BLaER1 (cell line): ENCODE measurements at regions not wholly inside any gene's neighbourhood (a gene's known extent, or its start where the extent isn't known, plus 50 kb on each side); places are given as distances from the start of the nearest gene placed in this dataset.
"Not testable (repeated sequence)": the region's sequence is repeated elsewhere in the genome, so short reads cannot be mapped to it uniquely, and the experiment has no call there.

ENCODE experiments used
- H3K27ac ChIP-seq: shearing (Covaris generic); formaldehyde crosslinking; 2 replicates; pipeline ENCODE4 v1.8.1; 2022
- H3K27me3 ChIP-seq: shearing (Covaris generic); formaldehyde crosslinking; 2 replicates; pipeline ENCODE4 v1.8.1; 2022
- H3K36me3 ChIP-seq: shearing (Covaris generic); formaldehyde crosslinking; 2 replicates; pipeline ENCODE4 v1.8.1; 2022
- H3K4me1 ChIP-seq: shearing (Covaris generic); formaldehyde crosslinking; 2 replicates; pipeline ENCODE4 v1.8.1; 2022
- H3K4me2 ChIP-seq: shearing (Covaris generic); formaldehyde crosslinking; 2 replicates; pipeline ENCODE4 v1.8.1; 2022
- H3K4me3 ChIP-seq: shearing (Covaris generic); formaldehyde crosslinking; 2 replicates; pipeline ENCODE4 v1.8.1; 2022
- H3K9ac ChIP-seq: shearing (Covaris generic); formaldehyde crosslinking; 2 replicates; pipeline ENCODE4 v1.8.1; 2022
- H3K9me3 ChIP-seq: shearing (Covaris generic); formaldehyde crosslinking; 2 replicates; pipeline ENCODE4 v1.8.1; 2022
- H4K20me1 ChIP-seq: shearing (Covaris generic); formaldehyde crosslinking; 2 replicates; pipeline ENCODE4 v1.8.1; 2022
- Cebpa-rat ChIP-seq: shearing (Covaris generic); IDR thresholded peaks from 2 replicates; pipeline ENCODE4 v1.8.1; 2022

GRCh38 chr4:56139241-56139827 lies 190.6 kb downstream of the CEP135 start:
- Histone ChIP-seq H3K36me3 (no peaks in the 10 kb centered on the region), H3K27me3 (no peaks in the 10 kb centered on the region), H4K20me1 (peaks cover 23% of the 10 kb centered on the region), H3K9me3 (no peaks in the 10 kb centered on the region), H3K4me1 (no peaks in the 10 kb centered on the region), H3K4me2 (no peak overlapping the region), H3K9ac (no peak overlapping the region), H3K4me3 (no peak overlapping the region), H3K27ac (no peak overlapping the region)
- no peak for TF ChIP-seq Cebpa-rat

DNA sequence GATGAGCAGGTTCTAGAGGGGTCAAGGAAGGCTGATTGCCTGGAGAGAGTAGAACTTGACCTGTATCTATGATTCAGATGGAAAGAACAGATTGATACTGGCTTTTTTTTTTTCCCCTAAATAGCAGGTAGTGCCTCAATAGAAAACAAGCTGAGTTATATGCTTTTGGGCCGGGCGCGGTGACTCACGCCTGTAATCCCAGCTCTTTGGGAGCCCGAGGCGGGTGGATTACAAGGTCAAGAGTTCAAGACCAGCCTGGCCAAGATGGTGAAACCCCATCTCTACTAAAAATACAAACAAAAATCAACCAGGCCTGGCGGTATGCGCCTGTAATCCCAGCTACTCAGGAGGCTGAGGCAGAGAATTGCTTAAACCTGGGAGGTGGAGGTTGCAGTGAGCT lies 186.1 kb downstream of the CEP135 start:
- Histone ChIP-seq H4K20me1 (peaks cover 20% of the 10 kb centered on the region), H3K4me1 (peaks cover 12% of the 10 kb centered on the region)
- H3K27me3 ChIP-seq, H3K9me3 ChIP-seq, H3K27ac ChIP-seq, H3K36me3 ChIP-seq, H3K4me2 ChIP-seq, H3K4me3 ChIP-seq, H3K9ac ChIP-seq: not testable (repeated sequence)

DNA sequence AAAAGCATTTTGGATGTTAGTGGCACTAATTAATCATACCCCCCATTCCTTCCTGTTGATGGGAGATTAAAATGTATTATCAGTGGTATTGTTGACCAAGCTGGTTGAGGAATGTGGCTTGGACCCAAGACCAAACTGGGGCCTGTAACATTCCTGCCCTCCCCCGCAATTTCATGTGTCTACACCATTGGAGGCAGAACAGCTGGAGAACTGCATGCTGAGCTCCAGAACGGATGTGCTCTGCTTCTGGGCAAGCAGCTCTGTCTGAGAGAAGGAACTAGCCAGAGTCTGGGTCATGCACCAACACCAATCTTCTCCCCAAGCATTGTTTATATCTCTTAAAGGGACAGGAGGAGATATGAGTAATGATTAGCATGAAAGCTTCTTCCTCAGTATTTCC lies 185.5 kb downstream of the CEP135 start:
- Histone ChIP-seq H3K4me3 (no peak overlapping the region), H4K20me1 (peaks cover 14% of the 10 kb centered on the region), H3K4me1 (peaks cover 15% of the 10 kb centered on the region), H3K27ac (no peak overlapping the region), H3K9me3 (no peaks in the 10 kb centered on the region), H3K27me3 (no peaks in the 10 kb centered on the region), H3K4me2 (no peak overlapping the region), H3K36me3 (peaks cover 6% of the 10 kb centered on the region; the same call in 1 of the 2 replicates), H3K9ac (no peak overlapping the region)
- TF ChIP-seq Cebpa-rat, result no peak

GRCh38 chr4:56132835-56133234 lies 184.1 kb downstream of the CEP135 start:
- TF ChIP-seq Cebpa-rat, result no peak

DNA sequence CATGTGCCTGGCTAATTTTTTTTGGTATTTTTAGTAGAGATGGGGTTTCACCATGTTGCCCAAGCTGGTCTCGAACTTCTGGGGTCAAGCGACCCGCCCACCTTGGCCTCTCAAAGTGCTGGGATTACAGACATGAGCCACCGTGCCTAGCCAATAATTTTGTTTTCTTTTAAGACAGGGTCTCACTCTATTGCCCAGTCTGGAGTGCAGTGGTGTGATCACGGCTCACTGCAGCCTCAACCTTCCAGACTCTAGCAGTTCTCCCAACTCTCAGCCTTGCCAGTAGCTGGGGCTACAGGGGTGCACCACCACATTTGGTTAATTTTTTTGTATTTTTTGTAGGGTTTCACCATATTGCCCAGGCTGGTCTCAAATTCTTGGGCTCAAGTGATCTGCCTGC lies 183.4 kb downstream of the CEP135 start:
- H3K27ac ChIP-seq, H3K27me3 ChIP-seq, H3K4me2 ChIP-seq, H3K9me3 ChIP-seq, H3K36me3 ChIP-seq, H3K9ac ChIP-seq, H3K4me3 ChIP-seq: not testable (repeated sequence)
- peaks cover 20% of the 10 kb centered on the region; the same call in 1 of the 2 replicates for H4K20me1 ChIP-seq
- H3K4me1 ChIP-seq, result peaks cover 20% of the 10 kb centered on the region

More at GRCh38 chr4:56132835-56133234, 184.1 kb downstream of the CEP135 start:
- Histone ChIP-seq H3K27me3 (no peaks in the 10 kb centered on the region), H3K36me3 (peaks cover 6% of the 10 kb centered on the region; the same call in 1 of the 2 replicates), H3K4me3 (no peak overlapping the region), H3K4me2 (no peak overlapping the region), H3K9ac (no peak overlapping the region), H3K27ac (no peak overlapping the region), H3K9me3 (no peaks in the 10 kb centered on the region), H3K4me1 (peaks cover 15% of the 10 kb centered on the region), H4K20me1 (peaks cover 14% of the 10 kb centered on the region; the same call in 1 of the 2 replicates)

DNA sequence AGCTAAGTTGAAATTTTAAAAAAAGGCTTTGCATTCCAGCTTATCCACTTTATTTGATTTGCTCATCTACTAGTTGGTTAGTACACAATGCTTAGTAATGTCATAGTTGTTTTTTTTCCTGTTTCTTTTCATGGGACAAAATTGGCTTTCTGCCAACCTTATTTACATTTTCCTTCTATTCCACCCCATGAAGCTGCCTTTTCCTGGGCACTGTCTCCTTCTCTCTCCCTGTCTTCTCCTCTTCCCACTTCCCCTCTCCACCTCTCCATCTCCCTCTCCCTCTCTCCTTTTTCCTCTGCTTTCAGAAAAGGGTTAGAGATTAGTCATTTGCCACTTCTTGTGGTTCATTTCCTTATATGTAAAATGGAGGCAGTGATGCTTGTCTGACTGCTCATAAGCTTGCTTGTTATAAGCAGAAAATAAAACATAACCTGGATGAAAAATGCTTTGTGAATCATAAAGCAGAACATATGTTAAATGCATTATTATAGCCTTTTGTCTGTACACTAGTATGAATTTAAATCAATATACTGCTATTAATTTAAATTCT lies 181.9 kb downstream of the CEP135 start:
- Histone ChIP-seq H3K9ac (no peak overlapping the region), H3K27ac (no peak overlapping the region), H3K27me3 (no peaks in the 10 kb centered on the region), H3K4me2 (peak overlapping the region; percentile 22; the same call in 1 of the 2 replicates), H3K36me3 (peaks cover 6% of the 10 kb centered on the region; the same call in 1 of the 2 replicates), H3K4me3 (no peak overlapping the region), H3K9me3 (no peaks in the 10 kb centered on the region), H4K20me1 (peaks cover 19% of the 10 kb centered on the region; the same call in 1 of the 2 replicates), H3K4me1 (peaks cover 20% of the 10 kb centered on the region)
- no peak for TF ChIP-seq Cebpa-rat

- no peak overlapping the region for H3K4me2 ChIP-seq
- H3K4me3 ChIP-seq, result no peak overlapping the region
- H3K27me3 ChIP-seq, result no peaks in the 10 kb centered on the region
- peaks cover 20% of the 10 kb centered on the region for H3K4me1 ChIP-seq
- peaks cover 6% of the 10 kb centered on the region; the same call in 1 of the 2 replicates for H3K36me3 ChIP-seq
- H4K20me1 ChIP-seq, result peaks cover 19% of the 10 kb centered on the region; the same call in 1 of the 2 replicates
- H3K9me3 ChIP-seq, result no peaks in the 10 kb centered on the region
- no peak for TF ChIP-seq Cebpa-rat
- no peak overlapping the region for H3K27ac ChIP-seq
- no peak overlapping the region for H3K9ac ChIP-seq
These were observed 180.7 kb downstream of the CEP135 start for GRCh38 chr4:56129431-56129861.

- Histone ChIP-seq H3K36me3 (peaks cover 6% of the 10 kb centered on the region; the same call in 1 of the 2 replicates), H3K9ac (no peak overlapping the region), H4K20me1 (peaks cover 27% of the 10 kb centered on the region; the same call in 1 of the 2 replicates), H3K4me1 (peaks cover 20% of the 10 kb centered on the region), H3K9me3 (no peaks in the 10 kb centered on the region), H3K4me2 (no peak overlapping the region), H3K27me3 (no peaks in the 10 kb centered on the region), H3K27ac (no peak overlapping the region), H3K4me3 (no peak overlapping the region)
- TF ChIP-seq Cebpa-rat, result no peak
These were observed 179.5 kb downstream of the CEP135 start for GRCh38 chr4:56128213-56128612.

- no peak for TF ChIP-seq Cebpa-rat
- Histone ChIP-seq H3K9me3 (no peaks in the 10 kb centered on the region), H3K4me3 (no peak overlapping the region), H4K20me1 (peaks cover 32% of the 10 kb centered on the region; the same call in 1 of the 2 replicates), H3K36me3 (peaks cover 6% of the 10 kb centered on the region; the same call in 1 of the 2 replicates), H3K27ac (no peak overlapping the region), H3K4me2 (no peak overlapping the region), H3K4me1 (peaks cover 20% of the 10 kb centered on the region), H3K9ac (no peak overlapping the region), H3K27me3 (no peaks in the 10 kb centered on the region)
These were observed 179.0 kb downstream of the CEP135 start for GRCh38 chr4:56127716-56128115.

- H3K4me1 ChIP-seq, result 0 out of 2 replicates have a peak, but pooled peaks cover 5% of the 10 kb centered on the region
- no peak overlapping the region for H3K9ac ChIP-seq
- no peak overlapping the region for H3K4me3 ChIP-seq
- no peak overlapping the region for H3K4me2 ChIP-seq
- peaks cover 41% of the 10 kb centered on the region; the same call in 1 of the 2 replicates for H4K20me1 ChIP-seq
- no peaks in the 10 kb centered on the region for H3K27me3 ChIP-seq
- no peak for TF ChIP-seq Cebpa-rat
- no peak overlapping the region for H3K27ac ChIP-seq
- no peaks in the 10 kb centered on the region for H3K9me3 ChIP-seq
- peaks cover under 1% of the 10 kb centered on the region; the same call in 1 of the 2 replicates for H3K36me3 ChIP-seq
These were observed 174.8 kb downstream of the CEP135 start for GRCh38 chr4:56123547-56123946.
